Coronary artery (tissue), 2 donors: ENCODE measurements at regions not wholly inside any gene's neighbourhood (a gene's known extent, or its start where the extent isn't known, plus 50 kb on each side); places are given as distances from the start of the nearest gene placed in this dataset.

Experiments
- DNase-seq: peaks from one replicate; pipeline ENCODE4 v3.0.0-alpha.2; 2017; ENCODE audit warnings: low spot score
- H3K27ac ChIP-seq, 2 donors: fragments of 200-600 bp; sonication (generic); one replicate each; pipeline ENCODE4 v1.5.1; 2016 to 2019
- H3K4me3 ChIP-seq: fragments of 200-600 bp; sonication (generic); 2 replicates; pipeline ENCODE4 v1.5.1; 2016; ENCODE audit warnings: mild to moderate bottlenecking, moderate library complexity
- TF ChIP-seq, protein P1 (sequence below): fragments of 200-600 bp; sonication (generic); IDR thresholded peaks from one replicate; pipeline ENCODE4 v1.5.1; 2019; ENCODE audit warnings: antibody characterized with exemption

DNA sequence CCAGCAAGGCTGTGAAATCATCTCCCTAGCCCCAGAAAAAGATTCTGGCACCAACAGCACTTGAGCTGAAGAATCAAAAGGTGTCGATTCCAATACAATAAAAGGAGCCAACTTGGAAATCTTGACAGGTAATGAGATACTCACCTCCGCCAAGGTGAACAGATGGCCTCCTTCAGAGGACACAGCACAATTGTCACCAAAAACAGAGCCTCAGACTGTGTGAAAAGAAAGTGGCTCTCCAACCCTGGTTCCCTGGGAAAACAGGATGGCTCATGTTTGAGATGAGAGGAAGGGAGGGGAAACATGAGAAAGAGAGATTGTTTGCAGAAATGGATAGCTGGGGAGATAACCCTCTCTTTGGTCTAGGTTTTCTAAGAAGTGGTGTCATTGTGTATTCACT, 168.9 kb downstream of the HS3ST1 start:
- TF ChIP-seq, protein P1, sequence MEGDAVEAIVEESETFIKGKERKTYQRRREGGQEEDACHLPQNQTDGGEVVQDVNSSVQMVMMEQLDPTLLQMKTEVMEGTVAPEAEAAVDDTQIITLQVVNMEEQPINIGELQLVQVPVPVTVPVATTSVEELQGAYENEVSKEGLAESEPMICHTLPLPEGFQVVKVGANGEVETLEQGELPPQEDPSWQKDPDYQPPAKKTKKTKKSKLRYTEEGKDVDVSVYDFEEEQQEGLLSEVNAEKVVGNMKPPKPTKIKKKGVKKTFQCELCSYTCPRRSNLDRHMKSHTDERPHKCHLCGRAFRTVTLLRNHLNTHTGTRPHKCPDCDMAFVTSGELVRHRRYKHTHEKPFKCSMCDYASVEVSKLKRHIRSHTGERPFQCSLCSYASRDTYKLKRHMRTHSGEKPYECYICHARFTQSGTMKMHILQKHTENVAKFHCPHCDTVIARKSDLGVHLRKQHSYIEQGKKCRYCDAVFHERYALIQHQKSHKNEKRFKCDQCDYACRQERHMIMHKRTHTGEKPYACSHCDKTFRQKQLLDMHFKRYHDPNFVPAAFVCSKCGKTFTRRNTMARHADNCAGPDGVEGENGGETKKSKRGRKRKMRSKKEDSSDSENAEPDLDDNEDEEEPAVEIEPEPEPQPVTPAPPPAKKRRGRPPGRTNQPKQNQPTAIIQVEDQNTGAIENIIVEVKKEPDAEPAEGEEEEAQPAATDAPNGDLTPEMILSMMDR = no peak
- no peak for DNase-seq
- no peak overlapping the region for H3K27ac ChIP-seq
- H3K4me3 ChIP-seq = no peak overlapping the region

DNA sequence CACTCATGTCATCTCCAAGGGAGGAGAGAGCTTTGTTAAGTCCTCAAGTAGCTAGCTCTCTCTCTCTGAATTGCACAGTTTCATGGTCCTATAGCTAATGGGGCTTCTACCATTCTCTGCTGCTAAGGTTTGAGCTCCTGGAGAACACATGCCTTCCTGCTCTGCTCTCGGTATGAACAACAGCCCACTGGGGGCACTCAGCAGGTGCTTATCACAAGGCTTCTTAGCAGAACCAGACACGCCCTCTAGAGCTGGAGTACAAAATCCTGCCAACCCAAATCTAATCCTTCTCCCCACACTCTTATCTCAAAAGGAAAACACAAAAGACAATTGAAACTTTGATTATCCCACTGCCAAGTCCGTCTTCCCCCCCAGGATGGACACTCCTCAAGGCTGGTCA, 176.5 kb downstream of the HS3ST1 start:
- no peak overlapping the region for H3K27ac ChIP-seq
- no peak for DNase-seq
- TF ChIP-seq, protein P1 = no peak
- H3K4me3 ChIP-seq = no peak overlapping the region

DNA sequence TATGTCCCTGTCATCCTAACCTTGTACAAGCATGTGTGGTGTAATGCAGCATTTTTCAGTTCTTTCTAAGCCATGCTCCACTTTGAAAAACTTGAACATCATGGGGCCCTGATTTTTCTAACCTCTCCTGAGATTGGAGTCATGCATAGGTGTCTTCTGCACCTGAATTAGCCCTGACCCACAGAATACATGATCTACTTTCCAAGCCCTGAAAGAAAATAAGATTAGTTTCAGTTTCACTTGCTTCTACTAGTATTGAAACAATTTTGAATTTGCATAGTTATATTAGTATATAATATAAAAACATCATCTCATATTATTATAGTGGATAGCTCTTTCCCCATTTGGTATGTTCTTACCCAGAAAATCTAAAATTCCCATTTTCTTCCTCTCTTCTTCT, 178.2 kb downstream of the HS3ST1 start:
- TF ChIP-seq, protein P1 = no peak
- Histone ChIP-seq H3K4me3 (no peak overlapping the region), H3K27ac (no peak overlapping the region)
- no peak for DNase-seq

DNA sequence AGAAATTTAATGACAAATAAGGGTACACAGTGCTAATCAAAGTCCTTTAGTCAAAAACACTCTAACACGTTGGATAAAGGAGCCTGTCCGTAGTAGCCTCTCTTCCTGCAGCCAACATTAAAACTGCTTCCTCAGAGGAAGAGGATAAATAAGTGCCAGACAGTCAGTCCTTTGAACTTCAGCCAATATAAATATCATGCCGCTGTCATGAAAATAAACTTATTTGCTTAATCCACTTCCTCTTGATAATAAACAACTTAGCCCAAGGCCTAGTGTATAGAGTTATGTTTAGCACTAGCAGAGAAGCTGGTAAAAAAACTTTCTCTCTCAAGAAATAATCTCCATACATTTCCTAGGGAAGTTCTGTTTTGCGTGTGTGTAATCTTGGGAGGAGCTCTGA, 196.7 kb downstream of the HS3ST1 start:
- H3K27ac ChIP-seq = no peak overlapping the region
- H3K4me3 ChIP-seq = no peak overlapping the region
- TF ChIP-seq, protein P1 = no peak
- DNase-seq = no peak

DNA sequence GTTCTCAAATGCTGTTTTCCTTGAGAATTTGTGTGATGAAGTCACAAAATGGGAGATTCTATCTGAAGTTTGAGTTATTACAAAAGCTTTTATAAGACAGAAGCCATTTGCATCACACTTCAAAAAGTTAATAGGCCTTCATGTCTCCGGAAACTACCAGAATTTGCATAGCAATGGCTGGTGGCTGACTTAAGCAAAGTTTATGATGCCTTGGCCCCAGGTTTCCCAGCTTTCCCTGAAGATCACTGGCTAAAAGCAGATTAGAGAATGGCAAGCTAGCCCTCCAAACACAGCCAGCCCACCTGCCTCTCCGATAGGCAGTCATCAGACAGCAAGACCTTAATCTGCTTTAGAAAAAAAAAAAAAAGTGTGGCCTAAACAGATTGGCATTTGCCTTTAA, 197.8 kb downstream of the HS3ST1 start:
- no peak for DNase-seq
- TF ChIP-seq, protein P1 = no peak
- no peak overlapping the region for H3K27ac ChIP-seq
- H3K4me3 ChIP-seq = no peak overlapping the region

DNA sequence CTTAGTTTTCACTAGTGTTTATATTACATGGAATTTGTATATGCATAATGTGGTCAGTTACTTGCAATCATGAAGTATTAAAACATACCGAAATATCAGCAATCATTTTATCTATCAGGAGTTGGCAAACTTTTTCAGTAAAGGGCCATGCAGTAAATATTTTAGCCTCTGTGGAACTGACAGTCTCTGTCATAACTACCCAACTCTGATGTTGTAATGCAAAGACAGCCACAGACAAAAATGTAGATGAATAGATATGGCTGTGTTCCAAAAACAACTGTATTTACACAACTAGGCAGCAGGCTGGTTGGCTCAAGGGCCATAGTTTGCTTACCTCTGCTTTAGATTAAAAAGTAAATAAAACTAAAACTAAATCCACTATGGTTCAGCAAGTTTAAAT, 200.2 kb downstream of the HS3ST1 start:
- TF ChIP-seq, protein P1 = no peak
- DNase-seq = no peak
- Histone ChIP-seq H3K27ac (no peak overlapping the region), H3K4me3 (no peak overlapping the region)

DNA sequence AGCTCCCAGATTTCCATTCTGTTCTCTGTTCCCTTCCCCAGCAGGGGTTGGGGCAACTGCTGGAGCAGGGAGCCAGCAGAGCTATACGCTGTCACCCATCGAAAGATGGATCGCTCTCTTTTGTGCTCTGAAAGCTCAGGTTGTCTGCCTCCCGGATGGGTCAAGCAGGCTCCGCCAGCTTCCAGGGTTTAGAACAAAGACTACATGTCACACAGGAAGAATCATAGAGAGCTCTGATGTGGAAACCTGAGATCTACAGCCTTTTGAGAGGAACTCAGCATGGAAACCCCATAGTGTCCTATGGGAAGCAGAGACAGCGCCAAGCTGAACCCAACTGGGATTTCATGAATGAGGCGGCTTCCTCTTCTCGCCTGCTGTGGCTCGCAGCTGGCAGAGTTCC, 205.4 kb downstream of the HS3ST1 start:
- TF ChIP-seq, protein P1 = no peak
- H3K27ac ChIP-seq = no peak overlapping the region
- no peak overlapping the region for H3K4me3 ChIP-seq
- DNase-seq = no peak
